HG02970 (cell line): ENCODE measurements at regions not wholly inside any gene's neighbourhood (a gene's known extent, or its start where the extent isn't known, plus 50 kb on each side); places are given as distances from the start of the nearest gene placed in this dataset.

ENCODE experiments used
- ATAC-seq: cut with Tn5 transposase; IDR thresholded peaks from one replicate; pipeline ENCODE4 v1.9.1; 2021; ENCODE audit warnings: mild to moderate bottlenecking, moderate library complexity, moderate number of reproducible peaks; ENCODE audit not compliant: unreplicated experiment, low FRiP score

GRCh38 chr2:204090021-204090420 is 153.5 kb downstream of the ICOS start:
- no peak for ATAC-seq

- ATAC-seq = no peak
Observed at GRCh38 chr2:204104811-204105210, 168.2 kb downstream of the ICOS start.

- ATAC-seq = no peak
Observed at GRCh38 chr2:204108330-204108751, 171.8 kb downstream of the ICOS start.

GRCh38 chr2:204108781-204109295 is 172.3 kb downstream of the ICOS start:
- no peak for ATAC-seq

- ATAC-seq = no peak
Observed at GRCh38 chr2:204109681-204110080, 173.1 kb downstream of the ICOS start.

- ATAC-seq = peak; percentile 76
Observed at GRCh38 chr2:204110338-204110741, 173.8 kb downstream of the ICOS start.

DNA sequence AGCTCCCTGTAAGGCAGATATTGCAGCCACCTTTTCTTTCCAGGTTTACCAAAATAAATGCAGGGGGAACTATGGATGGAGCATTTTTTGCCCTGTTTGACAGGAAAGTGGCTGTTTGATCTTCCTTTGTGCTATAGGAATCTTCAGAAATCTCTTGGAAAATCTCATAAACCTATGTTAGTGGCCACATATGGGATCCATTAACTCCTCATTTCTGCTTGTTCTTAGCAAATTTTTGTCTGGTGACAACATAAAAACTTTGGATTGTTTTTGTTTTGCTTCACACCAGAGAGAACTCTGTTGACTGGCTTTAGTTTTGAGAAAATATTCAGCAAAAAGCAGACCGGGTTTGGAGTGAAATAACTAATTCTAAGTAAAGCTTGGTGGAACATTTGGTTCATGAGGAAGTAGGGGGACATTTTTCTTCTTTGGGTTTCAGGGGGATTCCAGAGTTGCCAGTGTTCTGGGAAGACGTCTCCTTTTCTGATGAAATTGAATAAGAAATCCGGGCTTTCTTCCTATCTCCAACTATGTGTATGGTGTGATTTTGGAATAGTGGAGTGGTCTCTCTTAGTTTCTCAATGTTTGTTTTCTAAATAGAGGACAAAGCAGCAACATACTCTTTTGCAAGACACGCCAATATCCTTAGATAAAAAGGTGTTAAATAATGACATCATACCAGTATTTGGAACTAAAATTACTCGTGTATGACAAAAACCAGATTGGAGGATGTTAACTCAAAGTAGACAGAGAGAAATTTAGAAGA is 174.4 kb downstream of the ICOS start:
- no peak for ATAC-seq

- no peak for ATAC-seq
Observed at GRCh38 chr2:204112084-204112770, 175.7 kb downstream of the ICOS start.

GRCh38 chr2:204114295-204115136 is 178.0 kb downstream of the ICOS start:
- no peak for ATAC-seq

DNA sequence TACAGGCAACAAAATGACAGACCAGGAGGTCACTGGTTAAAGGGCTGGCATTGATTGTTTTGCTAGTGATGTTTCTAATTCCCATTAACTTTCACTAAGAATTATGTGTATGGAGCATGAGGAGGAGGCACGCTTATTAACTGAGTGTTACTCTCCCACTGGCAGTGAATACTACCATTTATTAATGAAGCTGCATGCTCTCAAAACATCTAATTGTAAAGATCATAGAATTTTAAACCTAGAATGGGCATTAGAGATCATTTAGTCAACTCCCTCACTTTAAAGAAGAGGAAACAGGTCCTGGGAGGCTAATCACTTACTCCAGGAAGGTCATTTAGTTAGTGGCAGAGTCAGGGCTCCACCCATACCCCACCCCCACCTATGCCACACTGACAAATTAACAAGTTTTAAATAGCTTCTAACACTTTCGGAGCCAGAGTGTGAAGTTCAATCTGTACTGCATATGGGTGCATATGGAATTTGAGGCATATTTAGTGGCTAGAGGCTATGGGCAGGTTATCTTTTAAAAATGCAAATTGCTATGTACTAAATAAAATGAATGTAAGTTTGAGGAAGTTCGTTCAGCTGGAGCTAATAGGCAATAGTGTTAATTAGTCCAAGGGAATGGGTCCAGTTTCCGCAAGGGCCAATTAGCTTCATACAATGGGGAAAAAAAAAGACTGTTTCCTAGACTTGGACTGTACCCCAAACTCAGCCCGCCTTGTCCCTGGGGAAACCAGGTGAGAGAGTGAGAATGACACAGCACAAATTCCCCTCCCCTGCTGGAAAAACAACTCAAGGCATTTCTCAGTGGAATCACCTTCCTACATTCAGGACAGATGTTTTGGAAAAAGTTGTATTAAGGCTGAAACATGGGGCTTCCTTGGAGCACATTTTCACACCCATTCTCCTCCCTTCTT is 178.8 kb downstream of the ICOS start:
- ATAC-seq = no peak

GRCh38 chr2:204116159-204116792 is 179.7 kb downstream of the ICOS start:
- no peak for ATAC-seq

DNA sequence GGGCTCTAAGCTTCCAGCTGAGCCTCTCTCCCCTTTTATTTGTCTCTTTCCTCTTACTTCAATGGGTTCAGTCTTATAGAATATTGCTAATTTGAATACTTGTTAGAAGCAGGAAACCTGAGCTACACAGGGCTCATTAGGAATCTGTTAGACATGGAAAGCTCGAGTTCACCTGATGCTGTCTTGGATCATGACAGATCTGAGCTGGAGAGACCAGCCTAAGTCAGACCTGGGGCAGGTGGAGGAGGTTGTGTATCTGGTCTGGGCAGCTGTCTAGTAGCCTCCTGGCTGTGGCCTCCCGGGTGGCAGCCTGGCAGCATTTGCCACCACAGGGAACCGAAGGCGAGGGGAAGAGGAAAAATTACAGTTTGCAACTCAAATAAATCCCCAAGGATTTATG is 185.9 kb downstream of the ICOS start:
- ATAC-seq = no peak

GRCh38 chr2:204124140-204124750 is 187.7 kb downstream of the ICOS start:
- no peak for ATAC-seq

DNA sequence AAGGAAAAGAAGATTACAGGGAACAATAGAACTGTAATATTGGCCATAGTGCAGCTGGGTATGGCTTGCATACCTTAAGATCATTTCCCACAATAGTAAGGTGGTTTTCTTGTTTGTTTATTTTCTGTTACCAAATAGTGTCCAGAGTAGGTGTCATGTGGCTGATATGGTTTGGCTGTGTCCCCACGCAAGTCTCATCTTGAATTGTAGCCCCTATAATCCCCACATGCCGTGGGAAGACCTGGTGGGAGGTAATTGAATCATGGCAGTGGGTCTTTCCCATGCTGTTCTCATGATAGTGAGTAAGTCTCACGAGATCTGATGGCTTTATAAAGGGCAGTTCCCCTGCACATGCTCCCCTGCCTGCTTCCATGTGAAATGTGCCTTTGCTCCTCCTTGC is 190.1 kb downstream of the ICOS start:
- no peak for ATAC-seq

DNA sequence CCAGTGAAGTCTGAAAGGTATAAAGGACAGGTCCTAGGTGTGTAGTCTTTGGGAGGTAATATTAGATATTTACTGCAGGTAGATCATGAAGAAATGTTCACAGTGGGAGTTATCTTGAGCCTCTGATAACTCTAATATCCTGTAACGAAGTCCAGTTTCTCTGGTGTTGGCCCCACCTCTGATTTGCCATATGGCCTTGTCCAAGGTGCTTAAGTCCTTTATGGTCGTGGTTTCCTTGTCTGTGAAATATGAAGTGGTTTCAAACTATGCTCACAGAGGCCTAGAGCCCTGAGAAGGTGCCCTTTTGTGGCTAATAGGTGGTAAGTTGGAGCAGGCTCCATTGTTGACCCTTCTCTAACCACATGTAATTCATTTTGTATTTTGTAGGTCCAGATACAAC is 190.7 kb downstream of the ICOS start:
- ATAC-seq = no peak

DNA sequence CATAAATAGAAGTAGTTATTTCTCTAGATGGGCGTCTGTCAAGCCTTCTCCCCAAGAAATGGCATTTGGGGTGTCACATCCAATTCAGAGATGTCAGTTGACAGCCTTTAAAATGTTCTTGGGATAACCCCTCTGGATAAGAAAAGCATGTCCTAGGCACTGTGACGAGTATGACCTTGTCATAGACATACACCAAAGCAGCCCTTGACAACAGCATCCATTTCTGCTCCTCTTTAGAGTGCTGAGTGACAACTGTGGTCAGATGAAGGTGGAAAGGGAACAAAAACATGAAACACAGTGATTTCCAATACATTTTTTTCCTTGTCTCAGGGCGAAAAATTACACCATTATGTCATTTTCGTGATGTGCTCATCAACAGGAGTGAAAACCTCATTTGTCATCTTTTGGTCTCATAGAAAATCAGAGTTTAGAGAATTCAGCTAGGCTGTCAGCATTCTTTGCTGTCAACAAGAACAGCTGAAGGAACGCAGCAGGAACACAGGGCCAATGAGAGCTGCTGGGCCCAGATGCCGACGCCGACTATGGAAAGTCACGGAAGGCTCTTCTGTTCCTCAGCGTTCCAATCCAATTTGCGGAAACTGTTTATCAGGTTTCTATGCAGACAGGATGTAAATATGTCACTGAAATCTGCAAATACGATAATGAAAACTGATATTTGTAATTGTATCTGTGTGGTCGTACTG is 193.2 kb downstream of the ICOS start:
- no peak for ATAC-seq

GRCh38 chr2:204131621-204132020 is 195.1 kb downstream of the ICOS start:
- ATAC-seq = no peak

DNA sequence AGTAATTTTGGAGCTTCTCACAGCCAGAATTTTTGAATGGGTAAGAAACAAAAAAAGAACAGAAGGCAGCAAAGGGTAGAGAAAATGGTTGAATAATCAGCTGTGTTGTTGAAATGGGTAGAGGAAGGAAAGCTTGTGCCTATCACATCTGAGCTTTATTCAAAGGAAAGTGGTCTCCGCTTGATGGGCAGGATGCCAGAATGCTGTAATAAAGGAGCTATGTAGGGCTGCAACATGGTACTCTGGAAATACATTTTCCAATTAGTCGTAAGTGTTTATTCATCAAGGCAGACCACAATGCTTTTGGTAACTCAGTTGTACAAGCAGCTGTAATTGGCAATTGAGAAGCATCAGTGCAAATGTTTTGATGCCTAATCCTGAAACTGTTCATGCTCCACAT is 196.9 kb downstream of the ICOS start:
- ATAC-seq = no peak
